IMR-90 (cell line): ENCODE measurements at regions not wholly inside any gene's neighbourhood (a gene's known extent, or its start where the extent isn't known, plus 50 kb on each side); places are given as distances from the start of the nearest gene placed in this dataset.

Experiments used
- ATAC-seq: fragments of 200-7000 bp; cut with Tn5 transposase; 2 replicates; pipeline ENCODE4 v1.9.1; 2020; ENCODE audit warnings: low read depth, mild to moderate bottlenecking, moderate library complexity
- BruUV-seq: library from RNA; stranded (reverse); fragments of 400-500 nt; replicated peaks from 2 replicates; lab custom pipeline; 2021; lab: Mats Ljungman, UMichigan
- CTCF ChIA-PET: fragments of 300-600 bp; formaldehyde crosslinking; extraction: SDS; loops from one replicate; lab custom pipeline; 2021; ENCODE audit warnings: antibody characterized with exemption; lab: Yijun Ruan, JAX
- POLR2A ChIA-PET: fragments of 300-600 bp; sonication (Branson Sonifier 250); formaldehyde crosslinking; loops from one replicate; lab custom pipeline; 2022; ENCODE audit warnings: antibody characterized with exemption; ENCODE audit not compliant: unreplicated experiment; lab: Charles Lee
- DNase-seq: peaks from one replicate; pipeline ENCODE4 v3.0.0; 2013
- H2AFZ ChIP-seq: replicated peaks from 2 replicates; pipeline ENCODE3; 2013; ENCODE audit warnings: low read length, mild to moderate bottlenecking; ENCODE audit not compliant: poor library complexity
- H2AK5ac ChIP-seq: 2 replicates; pipeline ENCODE4 v1.6.1; 2013; ENCODE audit warnings: low read depth, low read length, inconsistent platforms
- H2AK9ac ChIP-seq: replicated peaks from 2 replicates; pipeline ENCODE3; 2013; ENCODE audit warnings: mild to moderate bottlenecking, low read depth, low read length, moderate library complexity; ENCODE audit not compliant: poor library complexity
- H2BK120ac ChIP-seq: 2 replicates; pipeline ENCODE4 v1.6.1; 2013; ENCODE audit warnings: low read depth, low read length, inconsistent platforms
- H2BK15ac ChIP-seq: 3 replicates; pipeline ENCODE4 v1.6.1; 2013; ENCODE audit warnings: low read depth, low read length, inconsistent platforms
- H2BK20ac ChIP-seq: 2 replicates; pipeline ENCODE4 v1.6.1; 2013; ENCODE audit warnings: low read depth, mild to moderate bottlenecking, inconsistent platforms, low read length, moderate library complexity
- H2BK5ac ChIP-seq: 2 replicates; pipeline ENCODE4 v1.6.1; 2013; ENCODE audit warnings: mild to moderate bottlenecking, low read depth, low read length, inconsistent platforms; ENCODE audit not compliant: poor library complexity, severe bottlenecking
- H3K14ac ChIP-seq: replicated peaks from 2 replicates; pipeline ENCODE4 v1.6.1; 2013; ENCODE audit warnings: low read depth, low read length, inconsistent platforms
- H3K18ac ChIP-seq: 2 replicates; pipeline ENCODE4 v1.6.1; 2013; ENCODE audit warnings: low read depth, low read length, control low read depth
- H3K23ac ChIP-seq: 2 replicates; pipeline ENCODE4 v1.6.1; 2013; ENCODE audit warnings: low read depth, low read length, inconsistent platforms
- H3K27ac ChIP-seq: 2 replicates; pipeline ENCODE4 v1.5.1; 2013; ENCODE audit warnings: mild to moderate bottlenecking, control low read depth, low read length; ENCODE audit not compliant: insufficient read depth
- H3K27me3 ChIP-seq: 2 replicates; pipeline ENCODE4 v1.6.1; 2013; ENCODE audit warnings: low read length; ENCODE audit not compliant: control insufficient read depth, insufficient read depth
- H3K36me3 ChIP-seq: 2 replicates; pipeline ENCODE4 v1.6.1; 2013; ENCODE audit warnings: low read length, mixed read lengths; ENCODE audit not compliant: control insufficient read depth, insufficient read depth
- H3K4ac ChIP-seq: 2 replicates; pipeline ENCODE4 v1.6.1; 2013; ENCODE audit warnings: low read depth, low read length, inconsistent platforms
- H3K4me1 ChIP-seq: 2 replicates; pipeline ENCODE4 v1.6.1; 2013; ENCODE audit warnings: low read length, mixed read lengths; ENCODE audit not compliant: control insufficient read depth, insufficient read depth
- H3K4me2 ChIP-seq: 2 replicates; pipeline ENCODE4 v1.6.1; 2013; ENCODE audit warnings: low read depth, mild to moderate bottlenecking, control low read depth, low read length, moderate library complexity
- H3K4me3 ChIP-seq: 2 replicates; pipeline ENCODE4 v1.5.1; 2013; ENCODE audit warnings: low read depth, mild to moderate bottlenecking, control low read depth, low read length, moderate library complexity; ENCODE audit not compliant: insufficient read depth
- H3K56ac ChIP-seq: 2 replicates; pipeline ENCODE4 v1.6.1; 2013; ENCODE audit warnings: low read length, inconsistent platforms; ENCODE audit not compliant: insufficient read depth; ENCODE audit errors: extremely low read depth
- H3K79me1 ChIP-seq, 2 experiments: 2 replicates each; pipeline ENCODE4 v1.6.1; 2013; ENCODE audit warnings: low read length in 2 of 2, inconsistent platforms in 1 of 2, low read depth in 1 of 2
- H3K9ac ChIP-seq: 2 replicates; pipeline ENCODE4 v1.6.1; 2013; ENCODE audit warnings: low read depth, low read length, control low read depth
- H3K9me1 ChIP-seq: 2 replicates; pipeline ENCODE4 v1.6.1; 2013; ENCODE audit warnings: low read length, inconsistent platforms; ENCODE audit not compliant: insufficient read depth
- H3K9me3 ChIP-seq: 2 replicates; pipeline ENCODE4 v1.6.1; 2013; ENCODE audit warnings: low read length; ENCODE audit not compliant: control insufficient read depth, insufficient read depth
- H4K20me1 ChIP-seq: 2 replicates; pipeline ENCODE4 v1.6.1; 2013; ENCODE audit warnings: low read length, inconsistent platforms; ENCODE audit not compliant: insufficient read depth
- H4K5ac ChIP-seq: 2 replicates; pipeline ENCODE4 v1.6.1; 2013; ENCODE audit warnings: mild to moderate bottlenecking, low read depth, low read length, control low read depth
- H4K8ac ChIP-seq, 2 experiments: 2 replicates each; pipeline ENCODE4 v1.6.1; 2013; ENCODE audit warnings: low read depth in 2 of 2, low read length in 2 of 2, control low read depth in 1 of 2, inconsistent platforms in 1 of 2
- H4K91ac ChIP-seq: 2 replicates; pipeline ENCODE4 v1.6.1; 2013; ENCODE audit warnings: low read depth, low read length, inconsistent platforms; ENCODE audit not compliant: insufficient read depth
- BHLHE40 ChIP-seq: fragments of 150-350 bp; IDR thresholded peaks from 2 replicates; pipeline ENCODE4 v1.6.1; 2016; ENCODE audit warnings: mild to moderate bottlenecking, low read depth, low read length
- CEBPB ChIP-seq: IDR thresholded peaks from 2 replicates; pipeline ENCODE4 v1.6.1; 2012; ENCODE audit warnings: low read depth, low read length, improper control_type of control experiment
- CHD1 ChIP-seq: IDR thresholded peaks from 2 replicates; pipeline ENCODE4 v1.6.1; 2012; ENCODE audit warnings: low read depth, low read length, improper control_type of control experiment
- FOS ChIP-seq: fragments of 150-350 bp; IDR thresholded peaks from 2 replicates; pipeline ENCODE4 v1.6.1; 2016; ENCODE audit warnings: low read depth, low read length
- MAFK ChIP-seq: IDR thresholded peaks from 2 replicates; pipeline ENCODE4 v1.6.1; 2012; ENCODE audit warnings: low read depth, low read length, improper control_type of control experiment
- MAZ ChIP-seq: IDR thresholded peaks from 2 replicates; pipeline ENCODE4 v1.6.1; 2012; ENCODE audit warnings: low read depth, mild to moderate bottlenecking, low read length, improper control_type of control experiment, moderate library complexity, borderline replicate concordance
- MXI1 ChIP-seq: IDR thresholded peaks from 2 replicates; pipeline ENCODE4 v1.6.1; 2012; ENCODE audit warnings: low read depth, mild to moderate bottlenecking, low read length, moderate library complexity, borderline replicate concordance
- NFE2L2 ChIP-seq: fragments of 150-350 bp; IDR thresholded peaks from 2 replicates; pipeline ENCODE4 v1.6.1; 2016; ENCODE audit warnings: low read depth, mild to moderate bottlenecking, low read length
- POLR2A ChIP-seq: IDR thresholded peaks from 2 replicates; pipeline ENCODE4 v1.6.1; 2012; ENCODE audit warnings: mild to moderate bottlenecking, low read depth, low read length
- RAD21 ChIP-seq: IDR thresholded peaks from 2 replicates; pipeline ENCODE4 v1.6.1; 2012; ENCODE audit warnings: low read length, improper control_type of control experiment
- RCOR1 ChIP-seq: IDR thresholded peaks from 2 replicates; pipeline ENCODE4 v1.6.1; 2012; ENCODE audit warnings: mild to moderate bottlenecking, low read length, improper control_type of control experiment; ENCODE audit not compliant: insufficient replicate concordance
- RFX5 ChIP-seq: IDR thresholded peaks from 2 replicates; pipeline ENCODE4 v1.8.0; 2012; ENCODE audit warnings: low read depth, mild to moderate bottlenecking, low read length, moderate library complexity
- SMC3 ChIP-seq: fragments of 150-350 bp; IDR thresholded peaks from 2 replicates; pipeline ENCODE4 v1.6.1; 2016; ENCODE audit warnings: low read depth, mild to moderate bottlenecking, antibody characterized with exemption, low read length, moderate library complexity
- WGBS, 2 experiments: methylation state at CpG; one replicate each; pipeline versions ENCODE4 v1.1.5 to v1.1.7; 2013; ENCODE audit warnings: missing lambda C conversion rate in 2 of 2; ENCODE audit not compliant: insufficient read length in 1 of 2; ENCODE audit errors: extremely low coverage in 2 of 2; 5-methylcytosine and 5-hydroxymethylcytosine counted together
- dilution Hi-C: fragments of 300-500 bp; cut with HindIII; formaldehyde crosslinking; loops from one replicate; pipeline ENCODE4 v1.14.3; 2018; ENCODE audit warnings: low sequenced_read_pairs; ENCODE audit not compliant: unreplicated experiment
- in situ Hi-C: fragments of 300-500 bp; cut with MboI; formaldehyde crosslinking; loops from 3 replicates; pipeline ENCODE4 v1.14.3; 2019; ENCODE audit warnings: low sequenced_read_pairs, inconsistent platforms, mixed read lengths
- intact Hi-C: fragments of 100-400 bp; cut with micrococcal nuclease; formaldehyde crosslinking; loops from 2 replicates; pipeline ENCODE4 v1.10.0; 2022
- TF ChIP-seq, protein P1 (sequence below): fragments of 150-350 bp; IDR thresholded peaks from 2 replicates; pipeline ENCODE4 v1.6.1; 2017; ENCODE audit warnings: mild to moderate bottlenecking, antibody characterized with exemption, low read length, low read depth

- Histone ChIP-seq H3K79me1 (no peaks in the 10 kb centered on the region), H4K91ac (no peak overlapping the region), H3K4me1 (no peaks in the 10 kb centered on the region; the same call in 1 of the 2 replicates), H3K23ac (no peak overlapping the region), H2AK5ac (no peak overlapping the region), H3K27ac (no peak overlapping the region), H3K27me3 (no peaks in the 10 kb centered on the region), H3K56ac (no peak overlapping the region), H2AFZ (no peak overlapping the region), H4K20me1 (no peaks in the 10 kb centered on the region), H3K18ac (no peak overlapping the region), H2BK15ac (no peak overlapping the region), H2AK9ac (no peak overlapping the region), H3K36me3 (no peaks in the 10 kb centered on the region), H2BK5ac (no peak overlapping the region), H3K4ac (no peak overlapping the region), H3K4me3 (no peak overlapping the region), H2BK20ac (no peak overlapping the region), H3K9me3 (no peaks in the 10 kb centered on the region), H4K8ac (no peak overlapping the region), H3K9ac (no peak overlapping the region), H3K9me1 (no peaks in the 10 kb centered on the region), H3K4me2 (no peak overlapping the region), H3K14ac (no peak overlapping the region), H4K5ac (no peak overlapping the region), H2BK120ac (no peak overlapping the region)
- intact Hi-C loops (no loop called here), dilution Hi-C loops (no loop called here), in situ Hi-C loops (no loop called here)
- TF ChIP-seq BHLHE40 (no peak), MXI1 (no peak), NFE2L2 (no peak), CHD1 (no peak), RCOR1 (no peak), CEBPB (no peak), MAZ (no peak), RAD21 (no peak), SMC3 (no peak), MAFK (no peak), FOS (no peak), POLR2A (no peak), RFX5 (no peak)
- TF ChIP-seq, protein P1, sequence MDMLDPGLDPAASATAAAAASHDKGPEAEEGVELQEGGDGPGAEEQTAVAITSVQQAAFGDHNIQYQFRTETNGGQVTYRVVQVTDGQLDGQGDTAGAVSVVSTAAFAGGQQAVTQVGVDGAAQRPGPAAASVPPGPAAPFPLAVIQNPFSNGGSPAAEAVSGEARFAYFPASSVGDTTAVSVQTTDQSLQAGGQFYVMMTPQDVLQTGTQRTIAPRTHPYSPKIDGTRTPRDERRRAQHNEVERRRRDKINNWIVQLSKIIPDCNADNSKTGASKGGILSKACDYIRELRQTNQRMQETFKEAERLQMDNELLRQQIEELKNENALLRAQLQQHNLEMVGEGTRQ = no peak
- ChIA-PET CTCF (interaction anchor here (0.7 kb wide), 1 partner anchor 9 kb away, joined by 3 read pairs; no protein-coding TSS in a partner anchor), POLR2A (no interaction called here)
- BruUV-seq = no TSS peak
- ATAC-seq (peak; percentile 37; the same call in 1 of the 2 replicates), DNase-seq (peak; percentile 64)
- 8% methylated on average over 2 of the region's 5 CpGs; no CpG with 5 or more reads in 1 of the 2 experiments for WGBS, 2 experiments
Measured at GRCh38 chr3:18237251-18238005, 187.7 kb downstream of the SATB1 start.
